GM12878 (cell line): ENCODE measurements at regions not wholly inside any gene's neighbourhood (a gene's known extent, or its start where the extent isn't known, plus 50 kb on each side); places are given as distances from the start of the nearest gene placed in this dataset.

Experiments used
- CREB1 ChIP-seq: IDR thresholded peaks from 2 replicates; pipeline ENCODE4 v1.6.1; 2012; ENCODE audit warnings: low read depth, mild to moderate bottlenecking, inconsistent platforms
- CTCF ChIP-seq, 3 experiments: IDR thresholded peaks in 2 of 3; conservative IDR thresholded peaks in 1 of 3; 2 replicates each; pipeline ENCODE4 v1.5.1; 2011; ENCODE audit warnings: low read depth in 3 of 3, low read length in 3 of 3, mild to moderate bottlenecking in 3 of 3, control low read depth in 2 of 3, moderate library complexity in 2 of 3, inconsistent platforms in 1 of 3, mixed read lengths in 1 of 3; ENCODE audit not compliant: control insufficient read depth in 2 of 3, insufficient read depth in 1 of 3; ENCODE audit errors: extremely low read depth in 1 of 3
- FOXK2 ChIP-seq: fragments of 450-650 bp; IDR thresholded peaks from 2 replicates; pipeline ENCODE4 v1.6.1; 2017; ENCODE audit warnings: mild to moderate bottlenecking, moderate library complexity
- GABPA ChIP-seq: IDR thresholded peaks from 2 replicates; pipeline ENCODE4 v1.6.1; 2014; ENCODE audit warnings: antibody characterized with exemption, low read depth, mild to moderate bottlenecking, inconsistent platforms
- NRF1 ChIP-seq: conservative IDR thresholded peaks from 2 replicates; pipeline ENCODE4 v1.6.1; 2011; ENCODE audit warnings: mild to moderate bottlenecking, low read depth, low read length, improper control_type of control experiment
- POLR2A ChIP-seq: IDR thresholded peaks from 2 replicates; pipeline ENCODE4 v1.6.1; 2011; ENCODE audit warnings: low read depth, mild to moderate bottlenecking, low read length
- SUZ12 ChIP-seq: fragments of 200-600 bp; sonication (generic); IDR thresholded peaks from one replicate; pipeline ENCODE4 v1.6.1; 2018; ENCODE audit warnings: antibody characterized with exemption, mild to moderate bottlenecking; ENCODE audit not compliant: unreplicated experiment

- TF ChIP-seq POLR2A = no peak
- TF ChIP-seq CTCF (IDR thresholded peaks at IDR 0.05 in 2 of 3, conservative IDR thresholded peaks at IDR 0.05 in 1 of 3; ENCODE audit: control insufficient read depth in 2 of 3, extremely low read depth in 1 of 3, insufficient read depth in 1 of 3, low read depth in 3 of 3, low read length in 3 of 3) = no peak; a peak in 1 of 6 replicates
- no peak for TF ChIP-seq GABPA
- no peak for TF ChIP-seq NRF1
- TF ChIP-seq SUZ12 = no peak
- TF ChIP-seq FOXK2 = no peak
- TF ChIP-seq CREB1 = no peak
Observed at GRCh38 chr2:76464310-76464709, 753.6 kb upstream of the GCFC2 start.
